OCI-LY1 (cell line): ENCODE measurements at regions not wholly inside any gene's neighbourhood (a gene's known extent, or its start where the extent isn't known, plus 50 kb on each side); places are given as distances from the start of the nearest gene placed in this dataset.

Experiments
- EZH2 ChIP-seq: fragments of 200-600 bp; sonication (generic), shearing (Covaris generic); IDR thresholded peaks from 2 replicates; pipeline ENCODE4 v1.8.0; 2017; ENCODE audit warnings: borderline replicate concordance, mixed run types, mild to moderate bottlenecking, antibody characterized with exemption, low read length, moderate library complexity, mixed read lengths
- TF ChIP-seq, protein P1 (sequence below): fragments of 200-600 bp; sonication (generic), shearing (Covaris generic); IDR thresholded peaks from 2 replicates; pipeline ENCODE4 v1.5.1; 2017; ENCODE audit warnings: mild to moderate bottlenecking, antibody characterized with exemption, low read length, moderate library complexity, mixed read lengths

DNA sequence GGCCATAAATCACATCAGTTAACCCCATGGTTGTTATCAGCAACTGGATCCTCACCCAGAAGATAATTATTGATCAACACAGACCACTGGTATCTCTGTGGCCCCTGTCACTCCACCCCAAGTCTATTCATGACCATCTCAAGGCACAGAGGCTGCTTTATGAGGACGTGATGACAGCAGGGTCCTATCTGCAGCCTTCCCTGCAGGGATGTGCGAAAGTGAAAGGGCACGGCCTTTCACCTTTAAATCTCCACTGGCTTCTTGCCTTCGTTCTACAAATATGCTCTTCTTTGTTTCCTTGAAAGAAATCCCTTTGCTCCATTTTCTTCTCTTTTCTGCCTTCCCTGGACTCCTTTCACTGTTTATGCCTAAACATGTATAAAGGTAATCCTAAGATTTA is 170.6 kb upstream of the EDNRA start:
- no peak for TF ChIP-seq EZH2
- TF ChIP-seq, protein P1, sequence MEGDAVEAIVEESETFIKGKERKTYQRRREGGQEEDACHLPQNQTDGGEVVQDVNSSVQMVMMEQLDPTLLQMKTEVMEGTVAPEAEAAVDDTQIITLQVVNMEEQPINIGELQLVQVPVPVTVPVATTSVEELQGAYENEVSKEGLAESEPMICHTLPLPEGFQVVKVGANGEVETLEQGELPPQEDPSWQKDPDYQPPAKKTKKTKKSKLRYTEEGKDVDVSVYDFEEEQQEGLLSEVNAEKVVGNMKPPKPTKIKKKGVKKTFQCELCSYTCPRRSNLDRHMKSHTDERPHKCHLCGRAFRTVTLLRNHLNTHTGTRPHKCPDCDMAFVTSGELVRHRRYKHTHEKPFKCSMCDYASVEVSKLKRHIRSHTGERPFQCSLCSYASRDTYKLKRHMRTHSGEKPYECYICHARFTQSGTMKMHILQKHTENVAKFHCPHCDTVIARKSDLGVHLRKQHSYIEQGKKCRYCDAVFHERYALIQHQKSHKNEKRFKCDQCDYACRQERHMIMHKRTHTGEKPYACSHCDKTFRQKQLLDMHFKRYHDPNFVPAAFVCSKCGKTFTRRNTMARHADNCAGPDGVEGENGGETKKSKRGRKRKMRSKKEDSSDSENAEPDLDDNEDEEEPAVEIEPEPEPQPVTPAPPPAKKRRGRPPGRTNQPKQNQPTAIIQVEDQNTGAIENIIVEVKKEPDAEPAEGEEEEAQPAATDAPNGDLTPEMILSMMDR: no peak
